ENCODE measurements at regions not wholly inside any gene's neighbourhood (a gene's known extent, or its start where the extent isn't known, plus 50 kb on each side); places are given as distances from the start of the nearest gene placed in this dataset.
A peak's percentile ranks its signal among the peaks of the same experiment; 100 is the strongest.

DNA sequence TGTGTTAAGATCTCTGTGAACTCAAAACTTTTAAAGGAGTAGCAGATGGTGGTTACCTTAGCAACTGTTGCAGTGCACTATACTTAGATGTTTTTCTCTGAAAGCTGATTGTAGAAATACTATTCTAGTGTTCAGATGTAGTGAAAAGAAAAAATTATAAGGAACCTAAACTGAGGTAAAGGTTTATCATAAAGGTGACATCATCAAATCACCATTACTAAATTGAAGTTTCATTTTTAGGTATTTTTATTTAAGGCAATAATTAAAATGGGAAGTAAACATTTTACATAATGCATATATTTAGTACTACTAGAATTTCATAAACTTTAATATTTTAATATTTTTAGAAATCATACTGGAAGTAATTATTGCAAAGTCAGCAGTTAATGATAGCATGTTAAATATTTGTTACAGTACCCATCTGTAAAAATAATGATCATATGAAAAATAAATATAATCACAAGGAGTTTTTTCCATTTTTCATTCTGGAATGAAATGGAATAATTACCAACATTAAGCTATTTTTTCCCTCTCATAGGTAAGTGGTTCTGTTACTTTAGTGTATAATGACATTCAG lies 141.1 kb upstream of the NAV3 start:
- no peak for DNase-seq (ENCODE audit: low read depth)
- TF ChIP-seq, protein P1, sequence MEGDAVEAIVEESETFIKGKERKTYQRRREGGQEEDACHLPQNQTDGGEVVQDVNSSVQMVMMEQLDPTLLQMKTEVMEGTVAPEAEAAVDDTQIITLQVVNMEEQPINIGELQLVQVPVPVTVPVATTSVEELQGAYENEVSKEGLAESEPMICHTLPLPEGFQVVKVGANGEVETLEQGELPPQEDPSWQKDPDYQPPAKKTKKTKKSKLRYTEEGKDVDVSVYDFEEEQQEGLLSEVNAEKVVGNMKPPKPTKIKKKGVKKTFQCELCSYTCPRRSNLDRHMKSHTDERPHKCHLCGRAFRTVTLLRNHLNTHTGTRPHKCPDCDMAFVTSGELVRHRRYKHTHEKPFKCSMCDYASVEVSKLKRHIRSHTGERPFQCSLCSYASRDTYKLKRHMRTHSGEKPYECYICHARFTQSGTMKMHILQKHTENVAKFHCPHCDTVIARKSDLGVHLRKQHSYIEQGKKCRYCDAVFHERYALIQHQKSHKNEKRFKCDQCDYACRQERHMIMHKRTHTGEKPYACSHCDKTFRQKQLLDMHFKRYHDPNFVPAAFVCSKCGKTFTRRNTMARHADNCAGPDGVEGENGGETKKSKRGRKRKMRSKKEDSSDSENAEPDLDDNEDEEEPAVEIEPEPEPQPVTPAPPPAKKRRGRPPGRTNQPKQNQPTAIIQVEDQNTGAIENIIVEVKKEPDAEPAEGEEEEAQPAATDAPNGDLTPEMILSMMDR (IDR thresholded peaks at IDR 0.05; ENCODE audit: control insufficient read depth, extremely low read depth, insufficient read depth), result no peak
- no peak overlapping the region for H3K4me3 ChIP-seq (ENCODE audit: low read depth, low read length)

DNA sequence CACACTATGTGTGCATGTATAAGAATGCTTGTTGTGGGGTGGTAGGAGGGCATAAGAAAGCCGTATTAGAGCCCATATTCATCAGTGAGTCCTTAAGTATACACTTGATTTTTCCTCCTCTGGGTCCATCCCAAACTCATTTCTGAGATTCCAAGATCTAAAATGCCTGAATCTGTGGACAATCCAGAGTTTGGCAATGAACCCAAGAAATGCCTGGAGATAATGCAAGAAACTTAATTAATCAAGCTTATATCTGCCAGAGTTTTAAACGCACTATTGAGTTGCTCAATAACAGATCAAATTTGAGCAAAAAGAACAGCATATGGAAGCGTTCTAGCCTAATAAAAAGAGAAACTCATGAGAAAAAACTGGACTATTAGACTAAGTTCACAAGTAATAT lies 143.4 kb upstream of the NAV3 start:
- no peak overlapping the region for H3K4me3 ChIP-seq (ENCODE audit: low read depth, low read length)
- no peak for DNase-seq (ENCODE audit: low read depth)
- TF ChIP-seq, protein P1 (IDR thresholded peaks at IDR 0.05; ENCODE audit: control insufficient read depth, extremely low read depth, insufficient read depth), result no peak

DNA sequence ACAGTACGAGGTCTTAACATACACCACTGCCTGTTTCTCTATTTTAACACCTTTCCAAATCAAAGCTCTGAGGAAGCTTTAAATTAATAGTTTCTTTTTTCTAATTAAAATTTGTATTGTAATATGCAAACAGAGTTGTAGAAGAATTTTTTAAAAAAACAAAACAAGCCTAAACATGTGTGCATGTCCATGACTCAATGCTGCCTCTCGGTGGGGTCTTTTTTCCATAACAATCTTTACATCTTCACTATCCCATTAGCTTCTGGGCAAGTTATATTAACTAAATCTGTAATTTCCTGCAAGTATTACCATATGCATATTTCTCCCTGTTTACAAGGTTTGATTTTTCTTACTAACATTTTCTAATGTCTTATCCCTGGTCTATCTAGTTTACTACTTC lies 143.9 kb upstream of the NAV3 start:
- no peak overlapping the region for H3K4me3 ChIP-seq (ENCODE audit: low read depth, low read length)
- TF ChIP-seq, protein P1 (IDR thresholded peaks at IDR 0.05; ENCODE audit: control insufficient read depth, extremely low read depth, insufficient read depth), result peak; percentile 48
- DNase-seq (ENCODE audit: low read depth), result no peak

DNA sequence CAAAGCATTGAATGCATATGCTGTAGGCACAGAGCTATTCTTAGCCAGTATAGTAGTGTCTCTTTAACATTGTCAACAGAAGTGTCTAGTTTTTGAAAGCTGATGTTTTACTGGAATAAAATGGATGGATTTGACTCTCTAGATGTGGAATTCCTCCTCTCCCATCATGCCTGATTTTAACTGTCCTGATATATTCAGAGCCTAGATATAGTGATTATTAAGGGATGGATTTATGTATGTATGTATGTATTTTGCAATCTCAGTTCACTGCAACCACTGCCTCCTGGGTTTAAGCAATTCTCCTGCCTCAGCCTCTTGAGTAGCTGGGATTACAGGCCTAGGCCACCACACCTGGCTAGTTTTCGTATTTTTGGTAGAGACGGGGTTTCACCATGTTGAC lies 144.8 kb upstream of the NAV3 start:
- H3K4me3 ChIP-seq (ENCODE audit: low read depth, low read length), result no peak overlapping the region
- no peak for DNase-seq (ENCODE audit: low read depth)
- TF ChIP-seq, protein P1 (IDR thresholded peaks at IDR 0.05; ENCODE audit: control insufficient read depth, extremely low read depth, insufficient read depth), result no peak

DNA sequence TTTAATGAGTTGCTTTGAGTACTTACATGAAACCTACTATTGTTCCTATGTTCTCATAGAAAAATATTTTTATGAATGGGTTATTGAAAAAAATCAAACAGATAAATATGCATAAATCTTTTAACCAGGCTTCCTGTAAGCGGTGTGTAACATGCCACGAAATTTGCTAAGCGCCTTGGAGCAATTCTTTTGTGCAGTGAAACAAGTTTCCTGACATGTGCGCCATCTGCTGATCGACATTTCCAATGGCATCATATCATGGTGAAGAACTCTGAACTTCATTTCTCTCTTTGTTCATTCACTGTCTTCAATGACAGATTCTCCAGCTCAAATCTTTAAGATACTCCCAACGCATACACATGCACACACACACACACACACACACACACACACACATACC lies 145.6 kb upstream of the NAV3 start:
- TF ChIP-seq, protein P1 (IDR thresholded peaks at IDR 0.05; ENCODE audit: control insufficient read depth, extremely low read depth, insufficient read depth), result peak; percentile 82
- peak; percentile 61 for DNase-seq (ENCODE audit: low read depth)
- no peak overlapping the region for H3K4me3 ChIP-seq (ENCODE audit: low read depth, low read length)

DNA sequence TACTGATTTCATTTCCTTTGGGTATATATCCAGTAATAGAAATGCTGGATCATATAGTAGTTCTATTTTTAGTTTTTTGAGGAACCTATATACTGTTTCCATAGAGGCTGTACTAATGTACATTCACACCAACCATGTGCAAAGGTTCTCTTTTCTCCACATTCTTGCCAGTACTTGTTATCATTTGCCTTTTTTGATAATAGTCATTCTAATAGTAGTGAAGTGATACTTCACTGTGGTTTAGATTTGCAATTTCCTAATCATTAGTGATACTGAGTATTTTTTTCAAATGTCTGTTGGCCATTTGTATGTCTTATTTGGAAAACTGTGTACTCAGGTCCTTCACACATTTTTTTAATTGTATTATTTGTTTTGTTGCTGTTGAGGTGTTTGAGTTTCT lies 148.2 kb upstream of the NAV3 start:
- DNase-seq (ENCODE audit: low read depth), result no peak
- TF ChIP-seq, protein P1 (IDR thresholded peaks at IDR 0.05; ENCODE audit: control insufficient read depth, extremely low read depth, insufficient read depth), result no peak
- no peak overlapping the region for H3K4me3 ChIP-seq (ENCODE audit: low read depth, low read length)

DNA sequence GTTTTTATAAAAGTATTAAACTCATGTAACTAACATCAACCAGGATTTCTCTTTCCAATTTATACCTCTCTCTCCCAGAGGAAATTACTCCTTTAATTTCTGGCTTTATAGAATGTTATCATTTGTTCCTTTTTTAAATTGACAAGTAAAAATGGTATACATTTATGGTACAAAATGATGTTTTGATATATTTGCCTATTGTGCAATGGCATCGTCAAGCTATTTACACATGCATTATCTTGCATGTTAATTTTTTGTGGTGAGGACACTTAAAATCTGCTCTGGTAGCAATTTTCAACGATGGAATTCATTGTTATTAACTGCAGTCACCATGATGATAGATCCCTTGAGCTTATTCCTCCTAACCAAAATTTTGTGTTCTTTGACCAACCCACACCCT lies 149.0 kb upstream of the NAV3 start:
- DNase-seq (ENCODE audit: low read depth), result no peak
- TF ChIP-seq, protein P1 (IDR thresholded peaks at IDR 0.05; ENCODE audit: control insufficient read depth, extremely low read depth, insufficient read depth), result no peak

More for the DNA sequence above, 149.0 kb upstream of the NAV3 start:
- no peak overlapping the region for H3K4me3 ChIP-seq (ENCODE audit: low read depth, low read length)

Data from LNCaP clone FGC (cell line).